NCI-H526 treated with DMSO at 0.1 percent for 48 hours (cell line): ENCODE measurements at regions not wholly inside any gene's neighbourhood (a gene's known extent, or its start where the extent isn't known, plus 50 kb on each side); places are given as distances from the start of the nearest gene placed in this dataset.
"Not testable (repeated sequence)": the region's sequence is repeated elsewhere in the genome, so short reads cannot be mapped to it uniquely, and the experiment has no call there.

ENCODE experiments used
- DNase-seq: peaks from one replicate; lab custom pipeline; 2025; lab: John Stamatoyannopoulos, UW

- DNase-seq = no peak
These were observed 531.9 kb upstream of the PTPRD start for GRCh38 chr9:11144746-11145145.

GRCh38 chr9:11148189-11148588 is 535.4 kb upstream of the PTPRD start:
- DNase-seq = no peak

DNA sequence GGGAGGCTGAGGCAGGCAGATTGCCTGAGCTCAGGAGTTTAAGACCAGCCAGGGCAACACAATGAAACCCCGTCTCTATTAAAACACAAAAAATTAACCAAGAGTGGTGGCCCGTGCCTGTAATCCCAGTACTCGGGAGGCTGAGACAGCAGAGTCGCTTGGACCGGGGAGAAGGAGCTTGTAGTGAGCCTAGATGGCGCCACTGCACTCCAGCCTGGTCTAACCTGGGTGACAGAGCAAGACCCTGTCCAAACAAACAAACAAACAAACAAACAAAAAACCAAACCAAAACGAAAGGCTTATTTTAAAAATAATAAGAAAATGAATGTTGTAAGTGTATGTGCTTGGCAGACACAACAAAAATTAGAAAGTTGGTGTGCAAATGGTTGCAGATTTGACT is 536.3 kb upstream of the PTPRD start:
- DNase-seq = no peak

- DNase-seq = no peak
These were observed 545.3 kb upstream of the PTPRD start for GRCh38 chr9:11158063-11158462.

DNA sequence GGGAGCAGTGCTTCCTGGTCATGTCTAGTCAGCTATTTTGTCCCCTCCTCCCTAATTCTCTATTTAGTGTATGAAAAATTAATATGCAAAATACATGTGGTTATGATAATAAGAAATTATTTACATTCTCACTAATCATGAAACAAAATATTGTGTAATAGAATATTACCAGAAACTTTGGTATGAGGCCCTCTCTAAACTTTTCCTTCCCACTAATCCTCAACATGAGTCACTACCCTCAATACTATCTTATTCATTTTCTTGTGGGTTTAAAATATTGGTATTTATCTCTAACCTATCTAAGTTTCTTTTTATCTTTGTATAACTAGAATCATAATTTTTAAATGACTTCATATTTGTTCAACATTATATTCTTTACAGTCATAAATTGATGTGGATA is 545.9 kb upstream of the PTPRD start:
- DNase-seq = no peak

GRCh38 chr9:11159318-11159862 is 546.6 kb upstream of the PTPRD start:
- no peak for DNase-seq

DNA sequence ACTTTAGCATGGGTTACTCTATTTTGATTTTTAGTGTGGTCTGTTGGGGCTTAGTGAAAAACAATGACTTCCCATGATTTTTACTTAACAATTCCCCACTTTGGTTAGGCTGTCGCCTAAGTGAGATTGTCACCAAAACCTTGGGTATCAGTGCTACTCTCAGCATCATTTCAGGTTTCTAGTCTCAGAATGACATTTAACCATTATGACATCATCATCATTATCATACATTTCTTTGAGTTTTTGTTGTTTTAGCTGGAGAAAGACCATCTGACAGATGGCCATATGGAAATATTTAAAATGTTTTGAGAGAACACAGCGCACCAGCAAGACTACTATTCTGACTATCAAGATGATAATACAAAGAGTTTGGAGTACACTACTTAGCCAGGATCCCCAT is 551.0 kb upstream of the PTPRD start:
- no peak for DNase-seq

DNA sequence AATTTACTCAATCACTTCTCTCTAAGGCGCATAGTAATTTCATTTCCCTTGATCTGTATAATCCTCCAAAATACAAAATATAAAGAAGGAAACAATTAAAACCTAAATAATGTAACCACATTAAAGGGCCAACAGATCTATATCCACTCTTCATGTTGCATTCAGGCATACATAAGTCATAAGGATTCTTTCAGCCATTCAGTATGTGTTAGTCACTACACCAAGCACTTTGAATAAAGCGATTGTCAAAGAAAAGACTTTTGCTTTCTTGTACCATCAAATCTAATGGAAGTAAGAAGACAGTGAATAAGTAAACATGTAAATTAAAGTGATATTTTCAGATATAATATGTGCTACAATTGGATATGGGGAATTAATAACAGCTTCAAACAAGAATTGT is 569.2 kb upstream of the PTPRD start:
- DNase-seq = no peak

GRCh38 chr9:11190719-11191118 is 577.9 kb upstream of the PTPRD start:
- no peak for DNase-seq

- no peak for DNase-seq
These were observed 580.2 kb upstream of the PTPRD start for GRCh38 chr9:11192993-11193392.

GRCh38 chr9:11194246-11194645 is 581.4 kb upstream of the PTPRD start:
- DNase-seq = no peak

DNA sequence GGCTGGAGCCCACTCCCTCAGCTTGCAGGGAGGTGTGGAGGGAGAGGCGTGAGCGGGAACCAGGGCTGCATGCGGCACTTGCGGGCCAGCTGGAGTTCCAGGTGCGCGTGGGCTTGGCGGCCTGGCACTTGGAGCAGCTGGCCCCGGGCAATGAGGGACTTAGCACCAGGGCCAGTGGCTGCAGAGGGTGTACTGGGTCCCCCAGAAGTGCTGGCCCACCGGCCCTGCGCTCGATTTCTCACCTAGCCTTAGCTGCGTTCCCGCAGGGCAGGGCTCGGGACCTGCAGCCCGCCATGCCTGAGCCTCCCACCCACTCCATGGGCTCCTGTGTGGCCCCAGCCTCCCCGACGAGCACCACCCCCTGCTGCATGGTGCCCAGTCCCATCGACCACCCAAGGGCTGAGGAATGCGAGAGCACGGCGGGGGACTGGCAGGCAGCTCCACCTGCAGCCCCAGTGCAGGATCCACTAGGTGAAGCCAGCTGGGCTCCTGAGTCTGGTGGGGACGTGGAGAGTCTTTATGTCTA is 584.1 kb upstream of the PTPRD start:
- not testable (repeated sequence) for DNase-seq

GRCh38 chr9:11199335-11199734 is 586.5 kb upstream of the PTPRD start:
- no peak for DNase-seq

- no peak for DNase-seq
These were observed 591.7 kb upstream of the PTPRD start for GRCh38 chr9:11204521-11204920.

DNA sequence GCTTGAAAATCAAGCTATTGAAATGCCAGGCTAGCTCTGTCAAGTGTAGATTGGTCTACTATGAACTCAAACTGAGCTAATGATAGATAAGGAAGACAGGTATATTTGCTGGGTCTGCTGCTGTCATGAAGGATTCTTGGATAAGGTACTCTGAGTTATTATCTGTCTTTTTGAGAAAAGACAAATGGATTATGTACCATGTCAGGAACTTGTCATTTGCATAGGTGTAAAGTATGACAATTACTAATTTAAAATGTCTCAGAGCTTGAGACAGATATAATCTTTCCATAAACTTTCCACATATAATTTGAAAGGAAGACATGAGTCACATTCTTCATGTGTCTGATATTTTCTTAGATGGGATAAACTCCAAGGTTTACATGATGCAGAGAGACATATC is 594.1 kb upstream of the PTPRD start:
- DNase-seq = no peak

DNA sequence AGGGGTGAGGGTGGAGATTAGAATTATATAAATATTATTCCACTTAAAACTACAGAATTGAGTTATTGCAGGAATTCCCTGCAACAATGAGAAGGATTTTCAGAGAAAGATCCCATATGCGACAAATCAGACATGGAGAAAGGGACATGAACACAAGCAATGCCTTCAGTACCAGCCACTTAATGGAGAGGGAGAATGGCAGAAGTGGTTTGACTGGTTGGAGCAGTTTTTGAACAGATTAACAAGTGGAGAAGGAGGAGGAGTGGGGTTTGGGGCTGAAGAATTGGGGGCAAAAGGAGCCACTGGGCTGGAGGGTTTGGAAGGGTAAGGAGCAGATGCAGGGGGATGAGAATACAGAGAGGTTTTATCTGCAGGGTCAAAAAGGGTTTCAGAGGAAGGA is 620.9 kb upstream of the PTPRD start:
- DNase-seq = no peak

- no peak for DNase-seq
These were observed 622.3 kb upstream of the PTPRD start for GRCh38 chr9:11235061-11235460.

DNA sequence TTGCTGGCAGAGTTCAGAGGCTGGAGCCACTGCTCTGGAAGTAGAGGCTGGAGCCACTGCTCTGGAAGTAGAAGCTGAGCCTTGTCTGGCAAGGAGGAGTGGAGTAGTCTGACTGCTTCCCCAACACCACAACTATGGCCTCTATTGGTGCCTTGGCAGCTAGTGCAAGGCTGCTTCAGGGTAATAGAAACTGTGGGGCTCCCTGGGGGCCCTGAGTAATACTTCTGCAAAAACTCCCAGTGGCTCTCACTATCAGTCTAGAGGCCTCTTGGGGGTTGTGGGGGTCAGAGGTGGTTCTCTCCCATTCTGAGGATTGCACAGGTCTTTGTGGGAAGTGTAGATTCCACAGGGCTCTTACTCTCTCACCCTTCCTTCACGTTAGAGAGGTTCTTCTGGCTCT is 629.0 kb upstream of the PTPRD start:
- DNase-seq = no peak

DNA sequence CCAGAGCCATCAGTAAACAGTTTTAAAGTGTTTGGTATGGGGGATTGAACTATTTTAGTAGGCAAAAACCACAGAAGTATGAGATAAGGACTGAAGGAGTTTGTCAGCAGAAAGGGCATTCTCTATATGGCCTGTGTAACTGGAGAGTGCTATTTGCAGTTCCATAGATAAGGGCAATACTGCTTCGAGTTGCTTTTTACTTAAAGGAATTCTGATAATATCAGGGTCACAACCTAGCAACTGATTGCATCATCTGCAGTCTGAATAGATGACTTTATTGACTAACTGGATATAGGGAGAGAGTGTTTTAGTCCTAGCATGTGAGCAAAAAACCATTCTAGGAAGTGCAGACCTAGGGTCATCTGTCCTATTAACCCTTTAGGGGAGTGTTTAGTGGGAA is 645.2 kb upstream of the PTPRD start:
- DNase-seq = no peak

GRCh38 chr9:11269036-11269435 is 656.2 kb upstream of the PTPRD start:
- no peak for DNase-seq

- DNase-seq = no peak
These were observed 662.4 kb upstream of the PTPRD start for GRCh38 chr9:11275158-11275695.

GRCh38 chr9:11312966-11313365 is 700.2 kb upstream of the PTPRD start:
- DNase-seq = no peak

- DNase-seq = no peak
These were observed 706.1 kb upstream of the PTPRD start for GRCh38 chr9:11318946-11319345.

DNA sequence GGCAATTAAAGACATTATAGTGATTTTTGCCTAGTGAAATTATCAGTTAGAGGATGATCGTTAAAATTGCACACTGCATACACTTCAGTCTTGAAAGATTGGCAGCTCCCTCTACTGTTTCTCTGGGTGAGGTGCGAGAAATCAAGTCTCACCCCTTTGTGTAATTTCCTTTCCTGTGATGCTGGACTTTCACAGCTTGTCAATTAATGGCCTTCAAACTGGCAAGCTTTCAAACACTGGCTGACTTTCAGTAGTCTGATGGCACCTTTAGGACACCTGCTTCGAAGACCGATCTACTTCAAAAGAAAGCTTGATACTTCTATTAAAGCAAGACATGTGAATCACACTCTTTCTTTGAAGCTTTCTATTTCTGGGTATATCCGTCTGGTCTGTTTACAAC is 706.7 kb upstream of the PTPRD start:
- DNase-seq = no peak
